GM12878 (cell line): ENCODE measurements at regions not wholly inside any gene's neighbourhood (a gene's known extent, or its start where the extent isn't known, plus 50 kb on each side); places are given as distances from the start of the nearest gene placed in this dataset.

Experiments
- ATAC-seq: fragments of 200-7000 bp; cut with Tn5 transposase; 3 replicates; pipeline ENCODE4 v1.9.1; 2020; ENCODE audit warnings: mild to moderate bottlenecking, moderate library complexity
- BruUV-seq: library from RNA; stranded (reverse); fragments of 400-500 nt; replicated peaks from 2 replicates; lab custom pipeline; 2021; lab: Mats Ljungman, UMichigan
- CTCF ChIA-PET: fragments of 300-600 bp; sonication (Branson Sonifier 250); formaldehyde crosslinking; extraction: SDS; loops from one replicate; lab custom pipeline; 2021; ENCODE audit warnings: inconsistent platforms; lab: Yijun Ruan, JAX
- POLR2A ChIA-PET: fragments of 350-600 bp; formaldehyde crosslinking; extraction: SDS; loops from one replicate; lab custom pipeline; 2021; ENCODE audit warnings: inconsistent platforms; lab: Charles Lee
- RAD21 ChIA-PET: fragments of 300-600 bp; sonication (Branson Sonifier 250); formaldehyde crosslinking; loops from one replicate; lab custom pipeline; 2023; ENCODE audit warnings: antibody characterized with exemption; ENCODE audit not compliant: unreplicated experiment; lab: Charles Lee
- SMC1A ChIA-PET: fragments of 300-600 bp; sonication (Branson Sonifier 250); formaldehyde crosslinking; loops from one replicate; lab custom pipeline; 2023; ENCODE audit not compliant: unreplicated experiment, uncharacterized antibody; lab: Charles Lee
- DNase-seq: peaks from one replicate; pipeline ENCODE4 v3.0.0-alpha.2; 2011; ENCODE audit warnings: low read depth, low spot score
- FAIRE-seq: peaks from 3 replicates; lab custom pipeline; 2011; peaks lifted over from hg19 to GRCh38; lab: Jason Lieb, UNC
- H2AFZ ChIP-seq: 2 replicates; pipeline ENCODE4 v1.6.0; 2011; ENCODE audit warnings: low read depth, low read length, control low read depth; ENCODE audit not compliant: control insufficient read depth
- H3K27ac ChIP-seq: 2 replicates; pipeline ENCODE4 v1.5.1; 2011; ENCODE audit warnings: control low read depth; ENCODE audit not compliant: control insufficient read depth, insufficient read depth
- H3K27me3 ChIP-seq, 2 experiments: replicated peaks in 1 of 2; 2 replicates each; pipeline versions ENCODE4 v1.6.0 to v1.6.1; 2011; ENCODE audit warnings: low read length in 1 of 2; ENCODE audit not compliant: control insufficient read depth in 2 of 2, insufficient read depth in 2 of 2
- H3K36me3 ChIP-seq, 2 experiments: 2 replicates each; pipeline ENCODE4 v1.5.1; 2011; ENCODE audit warnings: low read length in 1 of 2; ENCODE audit not compliant: control insufficient read depth in 2 of 2, insufficient read depth in 2 of 2
- H3K4me1 ChIP-seq: 2 replicates; pipeline ENCODE4 v1.6.1; 2011; ENCODE audit warnings: mild to moderate bottlenecking, low read length, moderate library complexity, mixed read lengths; ENCODE audit not compliant: control insufficient read depth, insufficient read depth
- H3K4me2 ChIP-seq: 2 replicates; pipeline ENCODE4 v1.6.0; 2011; ENCODE audit warnings: control low read depth; ENCODE audit not compliant: control insufficient read depth, insufficient read depth
- H3K4me3 ChIP-seq: fragments of 200-600 bp; sonication (generic); 2 replicates; pipeline ENCODE4 v1.5.1; 2016
- H3K79me2 ChIP-seq: 2 replicates; pipeline ENCODE4 v1.6.0; 2011; ENCODE audit warnings: low read length; ENCODE audit not compliant: control insufficient read depth, insufficient read depth
- H3K9ac ChIP-seq: 2 replicates; pipeline ENCODE4 v1.8.0; 2011; ENCODE audit warnings: low read length, control low read depth, mixed read lengths; ENCODE audit not compliant: control insufficient read depth, insufficient read depth
- H3K9me3 ChIP-seq: replicated peaks from 3 replicates; pipeline ENCODE4 v1.5.1; 2011; ENCODE audit warnings: mild to moderate bottlenecking, low read length; ENCODE audit not compliant: control insufficient read depth, insufficient read depth
- H4K20me1 ChIP-seq: 2 replicates; pipeline ENCODE4 v1.6.0; 2011; ENCODE audit not compliant: control insufficient read depth, insufficient read depth
- MYC ChIP-seq: IDR thresholded peaks from 2 replicates; pipeline ENCODE4 v1.6.1; 2011; ENCODE audit warnings: mild to moderate bottlenecking, low read length, moderate library complexity, inconsistent platforms; ENCODE audit not compliant: insufficient read depth, insufficient replicate concordance, insufficient read length, severe bottlenecking
- NFXL1 ChIP-seq: fragments of 450-650 bp; IDR thresholded peaks from 2 replicates; pipeline ENCODE4 v1.6.1; 2017; ENCODE audit warnings: antibody characterized with exemption, mild to moderate bottlenecking, borderline replicate concordance
- PML ChIP-seq: IDR thresholded peaks from 2 replicates; pipeline ENCODE4 v1.6.1; 2012; ENCODE audit warnings: low read length, inconsistent platforms
- POLR2AphosphoS2 ChIP-seq: IDR thresholded peaks from 2 replicates; pipeline ENCODE4 v1.6.1; 2011; ENCODE audit warnings: low read depth, mild to moderate bottlenecking, low read length, improper control_type of control experiment, moderate library complexity
- SUZ12 ChIP-seq: fragments of 200-600 bp; sonication (generic); IDR thresholded peaks from one replicate; pipeline ENCODE4 v1.6.1; 2018; ENCODE audit warnings: antibody characterized with exemption, mild to moderate bottlenecking; ENCODE audit not compliant: unreplicated experiment
- ZNF24 ChIP-seq: fragments of 450-650 bp; IDR thresholded peaks from 2 replicates; pipeline ENCODE4 v1.6.1; 2017; ENCODE audit warnings: antibody characterized with exemption, mild to moderate bottlenecking
- ZSCAN29 ChIP-seq: fragments of 450-650 bp; IDR thresholded peaks from 2 replicates; pipeline ENCODE4 v1.6.1; 2017; ENCODE audit warnings: mild to moderate bottlenecking, moderate library complexity
- WGBS: methylation state at CpG from one replicate; pipeline ENCODE4 v1.1.6; 2016; ENCODE audit warnings: low lambda C conversion rate; ENCODE audit not compliant: insufficient replicate concordance, insufficient coverage; ENCODE audit errors: missing lambda C conversion rate; 5-methylcytosine and 5-hydroxymethylcytosine counted together
- in situ Hi-C: fragments of 300-500 bp; cut with MboI; formaldehyde crosslinking; loops from 9 replicates; pipeline ENCODE4 v1.14.3; 2018; ENCODE audit warnings: mixed read lengths
- intact Hi-C: fragments of 100-400 bp; cut with micrococcal nuclease; formaldehyde crosslinking; loops from one replicate; pipeline ENCODE4 v1.14.2; 2022; ENCODE audit not compliant: unreplicated experiment
- TF ChIP-seq, protein P1 (sequence below): fragments of 150-350 bp; IDR thresholded peaks from 2 replicates; pipeline ENCODE4 v1.6.1; 2014; ENCODE audit warnings: mild to moderate bottlenecking, low read depth, low read length
- TF ChIP-seq, protein P2 (sequence below): IDR thresholded peaks from 2 replicates; pipeline ENCODE4 v1.6.1; 2011; ENCODE audit warnings: mild to moderate bottlenecking, low read depth, low read length, moderate library complexity; ENCODE audit not compliant: insufficient replicate concordance
- TF ChIP-seq, protein P3 (sequence below): fragments of 150-350 bp; IDR thresholded peaks from 2 replicates; pipeline ENCODE4 v1.6.1; 2016; ENCODE audit warnings: low read depth, low read length
- TF ChIP-seq, protein P4 (sequence below): fragments of 450-650 bp; IDR thresholded peaks from 2 replicates; pipeline ENCODE4 v1.6.1; 2017; ENCODE audit warnings: mild to moderate bottlenecking, moderate library complexity

DNA sequence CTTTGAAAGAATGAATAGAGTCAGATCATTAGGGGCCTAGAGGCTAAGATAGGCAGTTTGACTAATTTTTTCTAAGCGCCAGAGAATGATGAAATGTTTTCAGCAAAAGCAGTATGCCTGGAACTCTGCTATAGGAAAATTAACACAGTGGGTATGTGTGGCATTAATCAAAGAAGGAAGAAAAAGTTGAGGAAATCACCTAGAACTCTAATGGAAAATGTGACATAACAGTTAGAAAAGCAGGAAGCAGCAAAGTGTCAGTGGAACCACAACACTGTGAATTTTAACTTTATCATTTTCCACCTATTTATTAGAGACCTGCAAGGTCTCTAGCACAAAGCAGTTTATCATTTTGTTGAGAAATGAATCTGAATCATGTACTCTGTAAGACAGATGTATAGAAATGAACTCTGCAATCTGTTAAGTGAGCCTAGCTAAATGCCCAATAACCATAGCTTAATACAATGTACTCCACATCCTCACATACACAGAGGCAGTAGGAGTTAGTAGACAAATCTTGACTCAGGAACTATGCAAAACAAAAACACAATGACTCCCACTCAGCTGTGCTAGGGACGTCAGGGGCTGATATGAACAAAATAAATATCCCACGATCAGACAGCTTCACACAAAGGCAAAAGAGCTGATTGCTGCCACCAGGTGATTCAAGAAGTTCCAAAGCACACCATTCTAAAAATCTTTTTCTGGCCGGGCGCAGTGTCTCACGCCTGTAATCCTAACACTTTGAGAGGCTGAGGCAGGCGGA lies 500.7 kb upstream of the NFIA start:
- H3K36me3 ChIP-seq = no peaks in the 10 kb centered on the region
- no peak overlapping the region for H3K4me3 ChIP-seq
- no peak overlapping the region for H3K27ac ChIP-seq
- H3K4me2 ChIP-seq = no peak overlapping the region
- H2AFZ ChIP-seq = no peak overlapping the region
- no peak for ATAC-seq
- RAD21 ChIA-PET = no interaction called here
- no peak for DNase-seq
- POLR2A ChIA-PET = no interaction called here
- no peak overlapping the region for H3K9ac ChIP-seq
- no peaks in the 10 kb centered on the region for H4K20me1 ChIP-seq
- no TSS peak for BruUV-seq
- WGBS = 35% methylated on average over 7 of the region's 7 CpGs
- intact Hi-C loops = loop anchor here (10.0 kb wide), 1 partner anchor 823 kb away; no protein-coding TSS in a partner anchor
- H3K27me3 ChIP-seq = no peaks in the 10 kb centered on the region
- FAIRE-seq = no peak
- CTCF ChIA-PET = no interaction called here
- H3K4me1 ChIP-seq = no peaks in the 10 kb centered on the region
- in situ Hi-C loops = no loop called here
- no peaks in the 10 kb centered on the region for H3K79me2 ChIP-seq
- SMC1A ChIA-PET = no interaction called here
- H3K9me3 ChIP-seq = no peaks in the 10 kb centered on the region
- no peak for TF ChIP-seq SUZ12
- no peak for TF ChIP-seq MYC
- TF ChIP-seq, protein P1, sequence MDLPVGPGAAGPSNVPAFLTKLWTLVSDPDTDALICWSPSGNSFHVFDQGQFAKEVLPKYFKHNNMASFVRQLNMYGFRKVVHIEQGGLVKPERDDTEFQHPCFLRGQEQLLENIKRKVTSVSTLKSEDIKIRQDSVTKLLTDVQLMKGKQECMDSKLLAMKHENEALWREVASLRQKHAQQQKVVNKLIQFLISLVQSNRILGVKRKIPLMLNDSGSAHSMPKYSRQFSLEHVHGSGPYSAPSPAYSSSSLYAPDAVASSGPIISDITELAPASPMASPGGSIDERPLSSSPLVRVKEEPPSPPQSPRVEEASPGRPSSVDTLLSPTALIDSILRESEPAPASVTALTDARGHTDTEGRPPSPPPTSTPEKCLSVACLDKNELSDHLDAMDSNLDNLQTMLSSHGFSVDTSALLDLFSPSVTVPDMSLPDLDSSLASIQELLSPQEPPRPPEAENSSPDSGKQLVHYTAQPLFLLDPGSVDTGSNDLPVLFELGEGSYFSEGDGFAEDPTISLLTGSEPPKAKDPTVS = no peak
- no peak for TF ChIP-seq POLR2AphosphoS2
- no peak for TF ChIP-seq PML
- no peak for TF ChIP-seq ZNF24
- TF ChIP-seq, protein P2, sequence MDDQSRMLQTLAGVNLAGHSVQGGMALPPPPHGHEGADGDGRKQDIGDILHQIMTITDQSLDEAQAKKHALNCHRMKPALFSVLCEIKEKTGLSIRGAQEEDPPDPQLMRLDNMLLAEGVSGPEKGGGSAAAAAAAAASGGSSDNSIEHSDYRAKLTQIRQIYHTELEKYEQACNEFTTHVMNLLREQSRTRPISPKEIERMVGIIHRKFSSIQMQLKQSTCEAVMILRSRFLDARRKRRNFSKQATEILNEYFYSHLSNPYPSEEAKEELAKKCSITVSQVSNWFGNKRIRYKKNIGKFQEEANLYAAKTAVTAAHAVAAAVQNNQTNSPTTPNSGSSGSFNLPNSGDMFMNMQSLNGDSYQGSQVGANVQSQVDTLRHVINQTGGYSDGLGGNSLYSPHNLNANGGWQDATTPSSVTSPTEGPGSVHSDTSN = no peak
- TF ChIP-seq ZSCAN29 = no peak
- TF ChIP-seq, protein P3, sequence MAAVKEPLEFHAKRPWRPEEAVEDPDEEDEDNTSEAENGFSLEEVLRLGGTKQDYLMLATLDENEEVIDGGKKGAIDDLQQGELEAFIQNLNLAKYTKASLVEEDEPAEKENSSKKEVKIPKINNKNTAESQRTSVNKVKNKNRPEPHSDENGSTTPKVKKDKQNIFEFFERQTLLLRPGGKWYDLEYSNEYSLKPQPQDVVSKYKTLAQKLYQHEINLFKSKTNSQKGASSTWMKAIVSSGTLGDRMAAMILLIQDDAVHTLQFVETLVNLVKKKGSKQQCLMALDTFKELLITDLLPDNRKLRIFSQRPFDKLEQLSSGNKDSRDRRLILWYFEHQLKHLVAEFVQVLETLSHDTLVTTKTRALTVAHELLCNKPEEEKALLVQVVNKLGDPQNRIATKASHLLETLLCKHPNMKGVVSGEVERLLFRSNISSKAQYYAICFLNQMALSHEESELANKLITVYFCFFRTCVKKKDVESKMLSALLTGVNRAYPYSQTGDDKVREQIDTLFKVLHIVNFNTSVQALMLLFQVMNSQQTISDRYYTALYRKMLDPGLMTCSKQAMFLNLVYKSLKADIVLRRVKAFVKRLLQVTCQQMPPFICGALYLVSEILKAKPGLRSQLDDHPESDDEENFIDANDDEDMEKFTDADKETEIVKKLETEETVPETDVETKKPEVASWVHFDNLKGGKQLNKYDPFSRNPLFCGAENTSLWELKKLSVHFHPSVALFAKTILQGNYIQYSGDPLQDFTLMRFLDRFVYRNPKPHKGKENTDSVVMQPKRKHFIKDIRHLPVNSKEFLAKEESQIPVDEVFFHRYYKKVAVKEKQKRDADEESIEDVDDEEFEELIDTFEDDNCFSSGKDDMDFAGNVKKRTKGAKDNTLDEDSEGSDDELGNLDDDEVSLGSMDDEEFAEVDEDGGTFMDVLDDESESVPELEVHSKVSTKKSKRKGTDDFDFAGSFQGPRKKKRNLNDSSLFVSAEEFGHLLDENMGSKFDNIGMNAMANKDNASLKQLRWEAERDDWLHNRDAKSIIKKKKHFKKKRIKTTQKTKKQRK = no peak
- TF ChIP-seq, protein P4, sequence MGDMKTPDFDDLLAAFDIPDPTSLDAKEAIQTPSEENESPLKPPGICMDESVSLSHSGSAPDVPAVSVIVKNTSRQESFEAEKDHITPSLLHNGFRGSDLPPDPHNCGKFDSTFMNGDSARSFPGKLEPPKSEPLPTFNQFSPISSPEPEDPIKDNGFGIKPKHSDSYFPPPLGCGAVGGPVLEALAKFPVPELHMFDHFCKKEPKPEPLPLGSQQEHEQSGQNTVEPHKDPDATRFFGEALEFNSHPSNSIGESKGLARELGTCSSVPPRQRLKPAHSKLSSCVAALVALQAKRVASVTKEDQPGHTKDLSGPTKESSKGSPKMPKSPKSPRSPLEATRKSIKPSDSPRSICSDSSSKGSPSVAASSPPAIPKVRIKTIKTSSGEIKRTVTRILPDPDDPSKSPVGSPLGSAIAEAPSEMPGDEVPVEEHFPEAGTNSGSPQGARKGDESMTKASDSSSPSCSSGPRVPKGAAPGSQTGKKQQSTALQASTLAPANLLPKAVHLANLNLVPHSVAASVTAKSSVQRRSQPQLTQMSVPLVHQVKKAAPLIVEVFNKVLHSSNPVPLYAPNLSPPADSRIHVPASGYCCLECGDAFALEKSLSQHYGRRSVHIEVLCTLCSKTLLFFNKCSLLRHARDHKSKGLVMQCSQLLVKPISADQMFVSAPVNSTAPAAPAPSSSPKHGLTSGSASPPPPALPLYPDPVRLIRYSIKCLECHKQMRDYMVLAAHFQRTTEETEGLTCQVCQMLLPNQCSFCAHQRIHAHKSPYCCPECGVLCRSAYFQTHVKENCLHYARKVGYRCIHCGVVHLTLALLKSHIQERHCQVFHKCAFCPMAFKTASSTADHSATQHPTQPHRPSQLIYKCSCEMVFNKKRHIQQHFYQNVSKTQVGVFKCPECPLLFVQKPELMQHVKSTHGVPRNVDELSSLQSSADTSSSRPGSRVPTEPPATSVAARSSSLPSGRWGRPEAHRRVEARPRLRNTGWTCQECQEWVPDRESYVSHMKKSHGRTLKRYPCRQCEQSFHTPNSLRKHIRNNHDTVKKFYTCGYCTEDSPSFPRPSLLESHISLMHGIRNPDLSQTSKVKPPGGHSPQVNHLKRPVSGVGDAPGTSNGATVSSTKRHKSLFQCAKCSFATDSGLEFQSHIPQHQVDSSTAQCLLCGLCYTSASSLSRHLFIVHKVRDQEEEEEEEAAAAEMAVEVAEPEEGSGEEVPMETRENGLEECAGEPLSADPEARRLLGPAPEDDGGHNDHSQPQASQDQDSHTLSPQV = no peak
- no peak for TF ChIP-seq NFXL1
